DOHH2 (cell line): ENCODE measurements at regions not wholly inside any gene's neighbourhood (a gene's known extent, or its start where the extent isn't known, plus 50 kb on each side); places are given as distances from the start of the nearest gene placed in this dataset.

Experiments used
- H3F3A ChIP-seq: fragments of 200-600 bp; sonication (generic), shearing (Covaris generic); 2 replicates; pipeline ENCODE4 v1.6.0; 2016; ENCODE audit warnings: antibody characterized with exemption, mild to moderate bottlenecking; ENCODE audit not compliant: control insufficient read depth, insufficient read depth
- H3K27ac ChIP-seq: fragments of 200-600 bp; sonication (generic); 2 replicates; pipeline ENCODE4 v1.5.1; 2014; ENCODE audit warnings: low read depth, mild to moderate bottlenecking, low read length, moderate library complexity
- H3K27me3 ChIP-seq: fragments of 200-600 bp; sonication (generic); 2 replicates; pipeline ENCODE4 v1.6.1; 2014; ENCODE audit warnings: mild to moderate bottlenecking, low read length, mixed read lengths; ENCODE audit not compliant: control insufficient read depth
- H3K36me3 ChIP-seq: fragments of 200-600 bp; sonication (generic); 2 replicates; pipeline ENCODE4 v1.6.1; 2014; ENCODE audit warnings: mild to moderate bottlenecking, low read length, moderate library complexity, mixed read lengths; ENCODE audit not compliant: control insufficient read depth
- H3K4me1 ChIP-seq: fragments of 200-600 bp; sonication (generic); 2 replicates; pipeline ENCODE4 v1.6.1; 2014; ENCODE audit warnings: mild to moderate bottlenecking, low read length, mixed read lengths; ENCODE audit not compliant: control insufficient read depth
- H3K4me2 ChIP-seq: fragments of 200-600 bp; sonication (generic); 2 replicates; pipeline ENCODE4 v1.6.0; 2014; ENCODE audit warnings: mild to moderate bottlenecking, low read length, moderate library complexity
- H3K4me3 ChIP-seq: fragments of 200-600 bp; sonication (generic); 2 replicates; pipeline ENCODE4 v1.5.1; 2014; ENCODE audit warnings: mild to moderate bottlenecking, low read length, mixed read lengths
- H3K79me2 ChIP-seq: fragments of 200-600 bp; sonication (generic); 2 replicates; pipeline ENCODE4 v1.6.1; 2014; ENCODE audit warnings: mild to moderate bottlenecking, low read length, mixed read lengths; ENCODE audit not compliant: control insufficient read depth
- H3K9me2 ChIP-seq: fragments of 200-600 bp; sonication (generic); replicated peaks from 2 replicates; pipeline ENCODE4 v1.6.1; 2014; ENCODE audit warnings: mild to moderate bottlenecking, low read length, mixed read lengths; ENCODE audit not compliant: control insufficient read depth
- H3K9me3 ChIP-seq: fragments of 200-600 bp; sonication (generic); 2 replicates; pipeline ENCODE4 v1.6.1; 2014; ENCODE audit warnings: antibody characterized with exemption, low read length, mixed read lengths; ENCODE audit not compliant: control insufficient read depth, insufficient read depth
- H4K20me1 ChIP-seq: fragments of 200-600 bp; sonication (generic); 2 replicates; pipeline ENCODE4 v1.6.0; 2014; ENCODE audit warnings: low read depth, mild to moderate bottlenecking, antibody characterized with exemption, low read length, moderate library complexity; ENCODE audit not compliant: control insufficient read depth, insufficient read depth
- CTCF ChIP-seq: fragments of 200-600 bp; sonication (generic); IDR thresholded peaks from one replicate; pipeline ENCODE4 v1.5.1; 2014; ENCODE audit warnings: antibody characterized with exemption, mild to moderate bottlenecking, low read depth, low read length; ENCODE audit not compliant: poor library complexity, severe bottlenecking
- EZH2phosphoT487 ChIP-seq: fragments of 200-600 bp; sonication (generic); IDR thresholded peaks from 2 replicates; pipeline ENCODE4 v1.6.1; 2017; ENCODE audit warnings: borderline replicate concordance, mild to moderate bottlenecking, antibody characterized with exemption, low read length, moderate library complexity, mixed read lengths

DNA sequence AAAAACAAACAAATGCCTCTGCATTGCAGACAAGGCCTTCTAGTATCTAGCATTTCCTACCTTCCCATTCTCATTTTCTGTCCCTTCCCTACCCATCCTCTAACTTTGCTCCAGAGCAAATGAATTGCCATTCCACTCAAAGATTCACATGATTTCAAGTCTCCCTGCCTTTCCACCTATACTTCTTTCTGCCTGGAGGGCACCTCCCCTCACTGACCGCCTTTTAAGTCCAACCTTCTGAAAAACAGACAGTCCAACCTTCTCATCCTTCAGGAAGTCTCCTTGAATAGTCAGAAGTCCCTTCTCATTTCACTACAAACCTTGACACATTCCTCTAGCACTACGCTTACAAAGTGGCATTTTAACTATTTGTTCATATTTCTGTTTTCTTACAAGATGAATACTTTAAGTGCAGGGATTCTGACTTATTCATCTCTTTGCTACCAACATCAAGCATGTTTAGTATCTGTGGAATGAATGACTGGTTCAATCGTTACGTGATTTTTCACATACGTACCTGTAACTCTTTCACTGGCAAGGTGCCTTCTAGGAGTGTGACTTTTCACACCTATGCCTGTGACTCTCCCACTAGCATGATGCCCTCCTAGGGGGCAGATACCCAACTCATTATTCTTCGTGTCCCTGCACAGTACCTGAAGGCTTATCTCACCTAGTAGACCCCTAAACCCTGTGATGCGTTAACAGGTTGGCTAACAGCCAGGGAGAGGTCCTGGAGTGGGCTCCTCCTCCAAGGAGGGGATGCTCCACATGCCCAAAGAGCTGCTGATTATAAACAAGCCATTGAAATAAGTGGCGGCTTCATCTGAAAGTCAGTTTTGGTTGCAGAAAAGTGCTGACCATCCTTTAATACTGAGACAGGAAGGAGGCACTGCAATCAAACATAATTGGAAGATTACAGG lies 356.2 kb downstream of the MYCN start:
- TF ChIP-seq EZH2phosphoT487 = no peak
- no peak for TF ChIP-seq CTCF
- Histone ChIP-seq H3K27me3 (0 out of 2 replicates have a peak, but pooled peaks cover 2% of the 10 kb centered on the region), H3K9me2 (no peaks in the 10 kb centered on the region), H3K27ac (no peak overlapping the region), H3K4me2 (no peak overlapping the region), H4K20me1 (no peaks in the 10 kb centered on the region), H3K4me3 (no peak overlapping the region), H3F3A (no peaks in the 10 kb centered on the region), H3K9me3 (no peaks in the 10 kb centered on the region), H3K36me3 (no peaks in the 10 kb centered on the region), H3K79me2 (no peaks in the 10 kb centered on the region), H3K4me1 (no peaks in the 10 kb centered on the region)

- Histone ChIP-seq H3K4me2 (no peak overlapping the region), H3K9me3 (no peaks in the 10 kb centered on the region), H3K9me2 (no peaks in the 10 kb centered on the region), H3K36me3 (no peaks in the 10 kb centered on the region), H3K4me3 (no peak overlapping the region), H3K79me2 (no peaks in the 10 kb centered on the region), H4K20me1 (no peaks in the 10 kb centered on the region), H3K27ac (no peak overlapping the region), H3K4me1 (no peaks in the 10 kb centered on the region), H3F3A (no peaks in the 10 kb centered on the region), H3K27me3 (0 out of 2 replicates have a peak, but pooled peaks cover 2% of the 10 kb centered on the region)
- TF ChIP-seq EZH2phosphoT487 = no peak
- no peak for TF ChIP-seq CTCF
Measured at GRCh38 chr2:16296038-16296290, 355.6 kb downstream of the MYCN start.

GRCh38 chr2:16294791-16295190 lies 354.4 kb downstream of the MYCN start:
- no peaks in the 10 kb centered on the region for H4K20me1 ChIP-seq
- TF ChIP-seq EZH2phosphoT487 (no peak), CTCF (no peak)
- H3K4me3 ChIP-seq = no peak overlapping the region
- 0 out of 2 replicates have a peak, but pooled peaks cover 2% of the 10 kb centered on the region for H3K27me3 ChIP-seq
- H3K36me3 ChIP-seq = no peaks in the 10 kb centered on the region
- H3F3A ChIP-seq = no peaks in the 10 kb centered on the region
- no peak overlapping the region for H3K4me2 ChIP-seq
- no peaks in the 10 kb centered on the region for H3K9me2 ChIP-seq
- no peak overlapping the region for H3K27ac ChIP-seq
- no peaks in the 10 kb centered on the region for H3K79me2 ChIP-seq
- no peaks in the 10 kb centered on the region for H3K9me3 ChIP-seq
- H3K4me1 ChIP-seq = no peaks in the 10 kb centered on the region
